Thoracic aorta (tissue), 2 donors: ENCODE measurements at regions not wholly inside any gene's neighbourhood (a gene's known extent, or its start where the extent isn't known, plus 50 kb on each side); places are given as distances from the start of the nearest gene placed in this dataset.

ENCODE experiments used
- ATAC-seq: fragments of 150-250 bp; one replicate; pipeline ENCODE4 v1.8.0; 2017; ENCODE audit warnings: low read depth; ENCODE audit not compliant: insufficient number of reproducible peaks, low FRiP score
- DNase-seq: peaks from one replicate; pipeline ENCODE4 v3.0.0-alpha.2; 2020; ENCODE audit warnings: low spot score
- H3K27ac ChIP-seq, 2 donors: fragments of 200-600 bp; sonication (generic); 1 replicate in 1 of 2; 2 replicates in 1 of 2; pipeline ENCODE4 v1.5.1; 2016; ENCODE audit warnings: mild to moderate bottlenecking in 2 of 2, moderate library complexity in 2 of 2
- H3K27me3 ChIP-seq: fragments of 200-600 bp; sonication (generic); replicated peaks from 2 replicates; pipeline ENCODE4 v1.6.0; 2016; ENCODE audit warnings: mild to moderate bottlenecking; ENCODE audit not compliant: insufficient read depth
- H3K36me3 ChIP-seq: fragments of 200-600 bp; sonication (generic); one replicate; pipeline ENCODE4 v1.5.1; 2016
- H3K4me1 ChIP-seq, 2 donors: fragments of 200-600 bp; sonication (generic); 1 replicate in 1 of 2; 2 replicates in 1 of 2; pipeline versions ENCODE4 v1.5.1 to v1.6.0; 2016; ENCODE audit warnings: low read depth in 2 of 2, mild to moderate bottlenecking in 1 of 2; ENCODE audit not compliant: control insufficient read depth in 1 of 2
- H3K4me3 ChIP-seq: fragments of 200-600 bp; sonication (generic); 2 replicates; pipeline ENCODE4 v1.5.1; 2016; ENCODE audit warnings: mild to moderate bottlenecking
- H3K9me3 ChIP-seq: fragments of 200-600 bp; sonication (generic); 2 replicates; pipeline ENCODE4 v1.5.1; 2016
- CTCF ChIP-seq: fragments of 200-600 bp; sonication (generic); IDR thresholded peaks from one replicate; pipeline ENCODE4 v1.5.1; 2019; ENCODE audit warnings: antibody characterized with exemption

GRCh38 chr5:82855893-82856550, 221.2 kb downstream of the TMEM167A start:
- Histone ChIP-seq H3K4me3 (no peak overlapping the region), H3K9me3 (no peaks in the 10 kb centered on the region), H3K36me3 (no peaks in the 10 kb centered on the region), H3K27me3 (no peaks in the 10 kb centered on the region), H3K4me1 (no peaks in the 10 kb centered on the region), H3K27ac (no peak overlapping the region)
- ATAC-seq, result no peak
- no peak for TF ChIP-seq CTCF
- DNase-seq, result no peak

GRCh38 chr5:82854956-82855355, 222.2 kb downstream of the TMEM167A start:
- ATAC-seq, result no peak

GRCh38 chr5:82851471-82851870, 225.7 kb downstream of the TMEM167A start:
- Histone ChIP-seq H3K9me3 (no peaks in the 10 kb centered on the region), H3K27me3 (no peaks in the 10 kb centered on the region), H3K36me3 (no peaks in the 10 kb centered on the region), H3K4me3 (no peak overlapping the region), H3K27ac (no peak overlapping the region), H3K4me1 (no peaks in the 10 kb centered on the region)
- ATAC-seq (no peak), DNase-seq (no peak)
- TF ChIP-seq CTCF, result no peak

More at GRCh38 chr5:82854956-82855355, 222.2 kb downstream of the TMEM167A start:
- no peak for TF ChIP-seq CTCF
- H3K4me1 ChIP-seq, result no peaks in the 10 kb centered on the region
- no peaks in the 10 kb centered on the region for H3K27me3 ChIP-seq
- H3K9me3 ChIP-seq, result no peaks in the 10 kb centered on the region
- H3K4me3 ChIP-seq, result no peak overlapping the region
- no peak for DNase-seq
- no peaks in the 10 kb centered on the region for H3K36me3 ChIP-seq
- H3K27ac ChIP-seq, result no peak overlapping the region

DNA sequence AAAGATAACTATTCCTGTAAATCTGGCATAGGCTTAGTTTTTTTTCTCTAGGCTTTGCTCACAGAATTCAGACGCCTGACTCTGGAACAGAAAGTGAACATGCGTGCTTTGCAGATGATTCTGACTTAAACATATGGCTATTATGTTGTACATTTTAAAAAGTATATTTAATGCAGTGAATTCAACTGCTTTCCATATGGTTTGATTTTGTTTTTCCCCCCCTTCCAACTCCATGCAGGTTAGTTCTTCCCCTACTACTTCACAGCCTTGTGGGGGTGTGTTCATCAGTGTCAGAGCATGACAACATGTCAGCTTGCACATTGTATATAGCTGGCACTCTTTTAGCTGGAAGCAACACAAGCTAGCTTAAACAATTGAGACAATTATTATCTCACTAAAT, 226.8 kb downstream of the TMEM167A start:
- ATAC-seq, result no peak
- H3K27me3 ChIP-seq, result no peaks in the 10 kb centered on the region

DNA sequence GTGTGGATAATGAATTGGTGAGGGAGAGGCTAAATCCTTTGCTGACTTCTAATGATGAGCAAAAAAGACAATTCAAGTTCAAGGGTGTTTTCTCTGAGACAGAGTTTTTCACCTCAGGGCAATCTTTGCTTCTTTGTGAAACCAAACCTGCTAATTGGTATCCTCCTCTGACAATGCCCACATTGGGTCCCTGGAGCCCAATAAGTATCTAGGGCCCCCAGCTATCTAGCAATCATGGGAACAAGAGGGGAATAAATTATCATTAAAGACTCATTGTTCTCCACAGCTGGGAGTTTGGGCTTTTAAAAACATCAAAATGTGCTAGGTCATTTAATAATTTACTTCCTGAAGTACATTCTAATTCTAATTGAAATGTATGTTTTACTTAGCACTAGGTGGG, 227.3 kb downstream of the TMEM167A start:
- H3K27me3 ChIP-seq, result no peaks in the 10 kb centered on the region
- H3K4me1 ChIP-seq, result no peaks in the 10 kb centered on the region
- H3K36me3 ChIP-seq, result no peaks in the 10 kb centered on the region
- DNase-seq, result no peak
- no peak for TF ChIP-seq CTCF
- H3K4me3 ChIP-seq, result no peak overlapping the region
- ATAC-seq, result no peak
- no peaks in the 10 kb centered on the region for H3K9me3 ChIP-seq
- H3K27ac ChIP-seq, result no peak overlapping the region

More for the DNA sequence above, 226.8 kb downstream of the TMEM167A start:
- TF ChIP-seq CTCF, result no peak
- no peak for DNase-seq
- Histone ChIP-seq H3K9me3 (no peaks in the 10 kb centered on the region), H3K4me3 (no peak overlapping the region), H3K4me1 (no peaks in the 10 kb centered on the region), H3K36me3 (no peaks in the 10 kb centered on the region), H3K27ac (no peak overlapping the region)
